Brain microvascular endothelial cell (primary cell): ENCODE measurements at regions not wholly inside any gene's neighbourhood (a gene's known extent, or its start where the extent isn't known, plus 50 kb on each side); places are given as distances from the start of the nearest gene placed in this dataset.

Experiments used
- DNase-seq: peaks from one replicate; pipeline ENCODE4 v3.0.0-alpha.2; 2020
- H3K27ac ChIP-seq: fragments of 250-450 bp; sonication (Bioruptor Pico); 2 replicates; pipeline ENCODE4 v1.5.1; 2020; ENCODE audit warnings: mild to moderate bottlenecking, moderate library complexity
- H3K27me3 ChIP-seq: fragments of 250-450 bp; sonication (Bioruptor Pico); replicated peaks from 2 replicates; pipeline ENCODE4 v1.5.1; 2020; ENCODE audit warnings: mild to moderate bottlenecking
- H3K36me3 ChIP-seq: fragments of 250-450 bp; sonication (Bioruptor Pico); replicated peaks from 2 replicates; pipeline ENCODE4 v1.5.1; 2020; ENCODE audit warnings: mild to moderate bottlenecking
- H3K4me3 ChIP-seq: 2 replicates; pipeline ENCODE4 v1.5.1; 2011; ENCODE audit warnings: low read depth, mild to moderate bottlenecking, control low read depth, low read length, moderate library complexity
- in situ Hi-C: cut with HindIII; loops from 2 replicates; pipeline ENCODE4 v1.10.0; 2017; ENCODE audit warnings: low sequenced_read_pairs, low pct_ligation_motif_present
- TF ChIP-seq, protein P1 (sequence below): IDR thresholded peaks from 2 replicates; pipeline ENCODE4 v1.5.1; 2011; ENCODE audit warnings: low read depth, mild to moderate bottlenecking, moderate library complexity, low read length, control low read depth, inconsistent platforms; ENCODE audit errors: missing control alignments

DNA sequence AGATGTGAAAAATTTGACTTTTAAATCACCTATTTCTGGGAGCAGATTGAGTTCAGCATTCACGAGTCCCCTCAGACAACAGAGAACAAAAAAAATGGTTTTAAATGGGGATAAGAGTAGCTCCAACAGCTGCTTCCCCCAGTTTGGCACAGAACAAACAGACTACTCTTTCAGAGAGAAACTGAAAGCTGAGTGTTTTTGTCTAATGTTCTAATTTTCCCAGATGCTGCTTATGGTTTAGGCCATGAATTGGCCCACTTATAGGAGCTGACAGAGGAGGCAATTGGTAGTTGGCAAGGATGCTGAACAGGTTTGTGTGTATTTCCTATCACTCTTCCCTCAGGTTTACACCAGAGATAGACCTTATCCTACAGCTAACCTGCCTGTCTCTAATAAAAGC is 1637.4 kb upstream of the PRMT6 start:
- Histone ChIP-seq H3K36me3 (no peaks in the 10 kb centered on the region), H3K4me3 (no peak overlapping the region), H3K27me3 (no peaks in the 10 kb centered on the region), H3K27ac (no peak overlapping the region)
- no peak for DNase-seq
- in situ Hi-C loops = no loop called here
- TF ChIP-seq, protein P1, sequence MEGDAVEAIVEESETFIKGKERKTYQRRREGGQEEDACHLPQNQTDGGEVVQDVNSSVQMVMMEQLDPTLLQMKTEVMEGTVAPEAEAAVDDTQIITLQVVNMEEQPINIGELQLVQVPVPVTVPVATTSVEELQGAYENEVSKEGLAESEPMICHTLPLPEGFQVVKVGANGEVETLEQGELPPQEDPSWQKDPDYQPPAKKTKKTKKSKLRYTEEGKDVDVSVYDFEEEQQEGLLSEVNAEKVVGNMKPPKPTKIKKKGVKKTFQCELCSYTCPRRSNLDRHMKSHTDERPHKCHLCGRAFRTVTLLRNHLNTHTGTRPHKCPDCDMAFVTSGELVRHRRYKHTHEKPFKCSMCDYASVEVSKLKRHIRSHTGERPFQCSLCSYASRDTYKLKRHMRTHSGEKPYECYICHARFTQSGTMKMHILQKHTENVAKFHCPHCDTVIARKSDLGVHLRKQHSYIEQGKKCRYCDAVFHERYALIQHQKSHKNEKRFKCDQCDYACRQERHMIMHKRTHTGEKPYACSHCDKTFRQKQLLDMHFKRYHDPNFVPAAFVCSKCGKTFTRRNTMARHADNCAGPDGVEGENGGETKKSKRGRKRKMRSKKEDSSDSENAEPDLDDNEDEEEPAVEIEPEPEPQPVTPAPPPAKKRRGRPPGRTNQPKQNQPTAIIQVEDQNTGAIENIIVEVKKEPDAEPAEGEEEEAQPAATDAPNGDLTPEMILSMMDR = no peak

DNA sequence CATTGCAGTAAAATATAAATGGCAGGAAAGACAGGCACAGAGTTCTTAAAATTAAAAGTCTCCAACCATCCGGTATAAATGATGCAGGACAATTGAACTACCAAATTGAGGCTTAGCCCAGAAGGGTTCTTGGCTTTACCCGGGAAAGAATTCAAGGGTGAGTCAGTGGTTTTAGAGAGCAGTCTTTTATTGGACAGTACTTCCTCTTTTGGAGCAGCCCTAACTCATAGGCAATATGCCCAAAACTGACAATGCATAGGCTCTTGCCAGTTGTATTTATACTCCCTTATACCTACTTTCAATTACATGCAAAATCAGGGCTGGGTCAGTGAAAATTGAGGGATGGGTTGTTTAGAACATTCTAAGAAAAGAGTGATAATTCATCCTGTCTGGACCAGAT is 1628.9 kb upstream of the PRMT6 start:
- no peak overlapping the region for H3K4me3 ChIP-seq
- no peaks in the 10 kb centered on the region for H3K27me3 ChIP-seq
- H3K36me3 ChIP-seq = no peaks in the 10 kb centered on the region
- DNase-seq = no peak
- no peak overlapping the region for H3K27ac ChIP-seq
- TF ChIP-seq, protein P1 = no peak
- in situ Hi-C loops = no loop called here

DNA sequence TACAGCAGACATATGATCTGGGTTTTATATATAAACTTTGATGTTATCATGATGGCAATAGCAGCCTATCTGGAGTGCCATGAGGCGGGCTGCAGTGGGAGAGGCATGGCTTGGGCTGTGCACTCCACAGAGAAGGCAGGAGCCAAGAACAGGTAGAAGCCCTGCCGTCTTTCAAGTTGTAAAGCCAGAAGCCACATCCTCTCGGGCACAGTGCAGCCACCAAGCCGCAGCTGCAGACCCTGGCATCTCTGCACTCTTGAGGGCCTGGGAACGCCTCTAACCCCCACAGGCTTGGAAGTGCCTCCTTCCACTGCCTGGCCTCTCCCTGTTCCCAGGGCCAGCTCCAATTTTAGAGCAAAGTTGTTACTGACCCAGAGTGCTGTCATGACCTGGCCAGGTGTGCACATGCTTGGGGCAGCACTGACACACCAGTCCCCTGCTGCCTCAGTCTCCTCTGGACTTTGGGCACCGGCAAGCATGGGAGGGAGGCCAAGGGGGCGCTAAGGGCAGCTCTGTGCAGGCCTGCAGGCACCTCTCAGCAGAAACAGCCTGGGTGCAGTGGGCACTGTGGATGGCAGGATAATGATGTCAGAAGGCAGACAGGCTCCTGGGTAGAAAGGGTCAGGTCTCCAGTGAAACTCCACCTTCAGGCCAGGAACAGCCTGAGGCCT is 1619.8 kb upstream of the PRMT6 start:
- Histone ChIP-seq H3K36me3 (no peaks in the 10 kb centered on the region), H3K4me3 (no peak overlapping the region), H3K27me3 (no peaks in the 10 kb centered on the region), H3K27ac (no peak overlapping the region)
- TF ChIP-seq, protein P1 = no peak
- in situ Hi-C loops = no loop called here
- no peak for DNase-seq

GRCh38 chr1:105437847-105438246 is 1618.6 kb upstream of the PRMT6 start:
- no peak overlapping the region for H3K4me3 ChIP-seq
- no peak for DNase-seq
- no peaks in the 10 kb centered on the region for H3K27me3 ChIP-seq
- H3K27ac ChIP-seq = no peak overlapping the region
- in situ Hi-C loops = no loop called here
- TF ChIP-seq, protein P1 = no peak
- H3K36me3 ChIP-seq = no peaks in the 10 kb centered on the region

- TF ChIP-seq, protein P1 = no peak
- in situ Hi-C loops = no loop called here
- H3K27me3 ChIP-seq = no peaks in the 10 kb centered on the region
- DNase-seq = no peak
- no peak overlapping the region for H3K4me3 ChIP-seq
- H3K36me3 ChIP-seq = no peaks in the 10 kb centered on the region
- no peak overlapping the region for H3K27ac ChIP-seq
Observed at GRCh38 chr1:105442901-105443300, 1613.6 kb upstream of the PRMT6 start.

DNA sequence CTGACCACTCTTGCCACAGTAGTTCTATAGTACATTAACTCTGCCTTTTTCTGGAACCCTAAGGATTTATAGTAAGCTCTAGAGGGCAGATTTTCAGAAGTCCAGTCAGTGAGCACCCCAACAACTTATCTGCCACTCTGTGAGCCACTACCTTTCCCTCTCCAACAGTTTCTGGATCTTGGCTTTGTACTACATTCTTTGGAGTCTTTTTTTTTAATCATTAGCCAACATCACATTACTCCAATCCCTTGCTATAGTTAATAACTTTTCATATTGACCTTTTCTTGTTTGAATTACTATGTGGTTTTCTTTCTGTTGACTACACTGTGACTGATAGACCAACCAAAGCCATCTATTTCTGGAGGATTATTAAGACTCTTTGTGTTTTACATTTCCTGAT is 1596.7 kb upstream of the PRMT6 start:
- Histone ChIP-seq H3K27ac (no peak overlapping the region), H3K27me3 (no peaks in the 10 kb centered on the region), H3K4me3 (no peak overlapping the region), H3K36me3 (no peaks in the 10 kb centered on the region)
- TF ChIP-seq, protein P1 = no peak
- no peak for DNase-seq
- in situ Hi-C loops = no loop called here
